ENCODE measurements at regions not wholly inside any gene's neighbourhood (a gene's known extent, or its start where the extent isn't known, plus 50 kb on each side); places are given as distances from the start of the nearest gene placed in this dataset.

DNA sequence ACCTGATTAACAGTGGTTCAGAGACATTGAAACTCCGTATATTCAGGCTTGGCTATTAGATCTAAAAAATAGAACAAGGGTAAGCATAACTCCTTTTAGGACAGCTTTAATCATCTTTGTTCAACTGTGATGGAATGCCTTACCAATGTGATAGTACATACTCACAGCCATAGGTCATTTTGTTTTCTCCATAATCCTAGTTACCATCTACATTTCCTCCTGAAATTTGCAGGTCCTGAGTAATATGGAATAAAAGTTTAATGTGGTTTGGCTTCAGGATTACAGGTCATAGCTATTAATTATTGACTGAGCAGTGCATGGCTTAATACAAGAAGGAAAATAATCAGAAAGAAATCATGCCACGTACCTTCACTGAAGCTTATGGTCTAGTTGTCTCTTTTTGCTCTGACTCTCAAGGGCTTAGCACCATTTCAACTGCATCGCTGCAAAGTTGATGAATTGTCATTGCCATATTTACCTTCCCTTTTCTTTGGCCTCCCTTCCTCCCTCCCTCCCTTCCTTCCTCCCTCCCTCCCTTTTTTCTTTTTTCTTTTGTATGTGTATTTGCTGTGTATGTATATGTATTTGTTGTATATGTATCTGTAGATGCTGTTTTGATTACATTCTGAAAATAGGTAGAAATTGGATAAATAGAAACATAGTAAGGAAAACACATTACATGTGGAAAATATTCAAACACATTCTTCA lies 250.9 kb upstream of the ZNF608 start:
- Mint-ChIP-seq H3K4me3 (ENCODE audit: unreplicated experiment) (peak overlapping the region; percentile 52), H3K27ac (ENCODE audit: unreplicated experiment) (peak overlapping the region; percentile 93), H3K27me3 (ENCODE audit: insufficient read depth, unreplicated experiment) (no peaks in the 10 kb centered on the region), H3K4me1 (ENCODE audit: low read depth, unreplicated experiment) (peaks cover 39% of the 10 kb centered on the region), H3K9me3 (ENCODE audit: unreplicated experiment) (peaks cover 18% of the 10 kb centered on the region), H3K36me3 (ENCODE audit: insufficient read depth, unreplicated experiment) (peaks cover 20% of the 10 kb centered on the region)
- TF ChIP-seq, protein P1, sequence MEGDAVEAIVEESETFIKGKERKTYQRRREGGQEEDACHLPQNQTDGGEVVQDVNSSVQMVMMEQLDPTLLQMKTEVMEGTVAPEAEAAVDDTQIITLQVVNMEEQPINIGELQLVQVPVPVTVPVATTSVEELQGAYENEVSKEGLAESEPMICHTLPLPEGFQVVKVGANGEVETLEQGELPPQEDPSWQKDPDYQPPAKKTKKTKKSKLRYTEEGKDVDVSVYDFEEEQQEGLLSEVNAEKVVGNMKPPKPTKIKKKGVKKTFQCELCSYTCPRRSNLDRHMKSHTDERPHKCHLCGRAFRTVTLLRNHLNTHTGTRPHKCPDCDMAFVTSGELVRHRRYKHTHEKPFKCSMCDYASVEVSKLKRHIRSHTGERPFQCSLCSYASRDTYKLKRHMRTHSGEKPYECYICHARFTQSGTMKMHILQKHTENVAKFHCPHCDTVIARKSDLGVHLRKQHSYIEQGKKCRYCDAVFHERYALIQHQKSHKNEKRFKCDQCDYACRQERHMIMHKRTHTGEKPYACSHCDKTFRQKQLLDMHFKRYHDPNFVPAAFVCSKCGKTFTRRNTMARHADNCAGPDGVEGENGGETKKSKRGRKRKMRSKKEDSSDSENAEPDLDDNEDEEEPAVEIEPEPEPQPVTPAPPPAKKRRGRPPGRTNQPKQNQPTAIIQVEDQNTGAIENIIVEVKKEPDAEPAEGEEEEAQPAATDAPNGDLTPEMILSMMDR (IDR thresholded peaks at IDR 0.05; ENCODE audit: insufficient read depth in 1 of 2, low read depth in 1 of 2, low read length in 1 of 2, severe bottlenecking in 1 of 2, unreplicated experiment in 1 of 2), result no peak
- H3K9me3 ChIP-seq, result no peaks in the 10 kb centered on the region
- peaks cover 49% of the 10 kb centered on the region for H3K4me1 ChIP-seq
- H3K36me3 ChIP-seq (ENCODE audit: control insufficient read depth, insufficient read depth, low read length), result no peaks in the 10 kb centered on the region
- ChIA-PET CTCF (interaction anchor here (1.2 kb wide), 1 partner anchor 14 kb away, joined by 3 read pairs; no protein-coding TSS in a partner anchor), POLR2A (no interaction called here)
- intact Hi-C loops (cut with micrococcal nuclease; ENCODE audit: unreplicated experiment), result loop anchor here (2.0 to 5.0 kb wide), 3 partner anchors 249 to 471 kb away; no protein-coding TSS in a partner anchor
- BruUV-seq (replicated peaks), result TSS peak; percentile 93
- no peak for DNase-seq
- H3K27me3 ChIP-seq (replicated peaks; ENCODE audit: control insufficient read depth, insufficient read depth, low read length), result no peaks in the 10 kb centered on the region; the same call in 1 of the 2 replicates
- H3K4me3 ChIP-seq (ENCODE audit: low read depth, low read length), result no peak overlapping the region

DNA sequence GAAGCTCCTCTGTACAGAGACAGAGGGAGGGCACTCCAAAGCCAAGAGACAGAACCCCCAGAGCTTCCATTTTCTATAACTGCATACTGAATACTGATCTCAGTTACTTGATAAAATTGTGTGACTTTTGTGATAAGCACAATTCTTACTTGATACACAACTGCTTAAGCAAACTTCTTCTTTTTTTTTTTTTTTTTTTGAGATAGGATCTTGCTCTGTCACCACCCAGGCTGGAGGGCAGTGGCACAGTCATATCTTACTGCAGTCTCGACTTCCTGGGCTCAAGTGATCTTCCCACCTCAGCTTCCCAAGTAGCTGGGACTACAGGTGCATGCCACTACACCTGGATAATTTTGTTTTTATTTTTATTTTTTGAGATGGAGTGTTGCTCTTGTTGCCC lies 252.1 kb upstream of the ZNF608 start:
- intact Hi-C loops (cut with micrococcal nuclease; ENCODE audit: unreplicated experiment), result loop anchor here (5.0 kb wide), 1 partner anchor 321 kb away; no protein-coding TSS in a partner anchor
- no peak for DNase-seq
- no peaks in the 10 kb centered on the region for H3K36me3 ChIP-seq (ENCODE audit: control insufficient read depth, insufficient read depth, low read length)
- Mint-ChIP-seq H3K36me3 (ENCODE audit: insufficient read depth, unreplicated experiment) (peaks cover 20% of the 10 kb centered on the region), H3K4me1 (ENCODE audit: low read depth, unreplicated experiment) (peaks cover 39% of the 10 kb centered on the region), H3K27me3 (ENCODE audit: insufficient read depth, unreplicated experiment) (no peaks in the 10 kb centered on the region), H3K9me3 (ENCODE audit: unreplicated experiment) (peaks cover 22% of the 10 kb centered on the region), H3K27ac (ENCODE audit: unreplicated experiment) (peak overlapping the region; percentile 93), H3K4me3 (ENCODE audit: unreplicated experiment) (peak overlapping the region; percentile 52)
- peaks cover 49% of the 10 kb centered on the region for H3K4me1 ChIP-seq
- ChIA-PET CTCF (no interaction called here), POLR2A (no interaction called here)
- H3K27me3 ChIP-seq (replicated peaks; ENCODE audit: control insufficient read depth, insufficient read depth, low read length), result no peaks in the 10 kb centered on the region; the same call in 1 of the 2 replicates
- H3K9me3 ChIP-seq, result no peaks in the 10 kb centered on the region
- TF ChIP-seq, protein P1 (IDR thresholded peaks at IDR 0.05; ENCODE audit: insufficient read depth in 1 of 2, low read depth in 1 of 2, low read length in 1 of 2, severe bottlenecking in 1 of 2, unreplicated experiment in 1 of 2), result no peak
- BruUV-seq (replicated peaks), result no TSS peak
- no peak overlapping the region for H3K4me3 ChIP-seq (ENCODE audit: low read depth, low read length)

DNA sequence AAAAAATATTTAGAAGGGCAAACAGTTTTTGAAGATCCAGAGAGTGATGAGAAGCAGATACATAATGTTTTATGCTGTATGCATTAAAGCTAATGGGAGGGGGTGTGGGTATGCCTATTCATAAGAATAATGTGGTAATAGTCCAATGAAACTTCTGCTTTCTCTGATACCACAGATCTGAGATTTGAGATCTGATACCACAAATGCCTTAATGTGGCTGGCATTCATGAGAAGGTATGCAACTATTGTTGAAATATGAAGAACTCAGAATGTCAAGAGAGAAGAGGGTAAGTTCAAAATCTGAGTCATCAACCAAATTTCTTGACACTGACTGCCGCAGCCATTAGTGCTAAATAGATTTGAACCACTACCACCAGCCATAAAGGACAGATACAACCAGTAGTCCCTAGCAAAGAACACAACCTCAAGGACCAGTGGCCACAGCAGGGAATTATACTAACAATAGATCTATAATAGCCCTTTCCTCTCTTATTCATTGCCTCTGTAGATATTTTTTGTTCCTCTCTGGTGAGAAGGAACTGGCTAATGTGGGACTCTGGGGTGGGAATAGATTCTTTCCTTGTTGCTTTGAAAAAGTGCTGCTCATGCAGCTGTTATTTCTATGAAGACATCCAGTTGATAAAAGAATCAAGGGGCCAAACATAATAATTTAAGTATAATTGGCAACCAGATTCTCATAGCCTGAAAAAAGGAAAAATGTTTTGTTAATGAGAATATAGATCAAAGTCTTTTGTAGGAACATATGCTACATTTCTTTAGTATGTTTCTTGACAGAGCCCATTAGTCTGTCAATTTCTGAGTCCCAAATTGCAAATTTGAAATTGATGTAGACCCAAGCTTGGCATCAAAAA lies 256.5 kb upstream of the ZNF608 start:
- no TSS peak for BruUV-seq (replicated peaks)
- Histone ChIP-seq H3K36me3 (ENCODE audit: control insufficient read depth, insufficient read depth, low read length) (no peaks in the 10 kb centered on the region), H3K27me3 (replicated peaks; ENCODE audit: control insufficient read depth, insufficient read depth, low read length) (no peaks in the 10 kb centered on the region), H3K4me1 (peaks cover 10% of the 10 kb centered on the region), H3K9me3 (no peaks in the 10 kb centered on the region), H3K4me3 (ENCODE audit: low read depth, low read length) (no peak overlapping the region)
- H3K36me3 Mint-ChIP-seq (ENCODE audit: insufficient read depth, unreplicated experiment), result peaks cover 16% of the 10 kb centered on the region
- no peak for DNase-seq
- H3K27me3 Mint-ChIP-seq (ENCODE audit: insufficient read depth, unreplicated experiment), result no peaks in the 10 kb centered on the region
- CTCF ChIA-PET, result no interaction called here
- peaks cover 22% of the 10 kb centered on the region for H3K4me1 Mint-ChIP-seq (ENCODE audit: low read depth, unreplicated experiment)
- peaks cover 22% of the 10 kb centered on the region for H3K9me3 Mint-ChIP-seq (ENCODE audit: unreplicated experiment)
- intact Hi-C loops (cut with micrococcal nuclease; ENCODE audit: unreplicated experiment), result no loop called here
- POLR2A ChIA-PET, result no interaction called here
- H3K4me3 Mint-ChIP-seq (ENCODE audit: unreplicated experiment), result no peak overlapping the region
- no peak overlapping the region for H3K27ac Mint-ChIP-seq (ENCODE audit: unreplicated experiment)
- TF ChIP-seq, protein P1 (IDR thresholded peaks at IDR 0.05; ENCODE audit: insufficient read depth in 1 of 2, low read depth in 1 of 2, low read length in 1 of 2, severe bottlenecking in 1 of 2, unreplicated experiment in 1 of 2), result no peak
